ENCODE measurements at regions not wholly inside any gene's neighbourhood (a gene's known extent, or its start where the extent isn't known, plus 50 kb on each side); places are given as distances from the start of the nearest gene placed in this dataset.

DNA sequence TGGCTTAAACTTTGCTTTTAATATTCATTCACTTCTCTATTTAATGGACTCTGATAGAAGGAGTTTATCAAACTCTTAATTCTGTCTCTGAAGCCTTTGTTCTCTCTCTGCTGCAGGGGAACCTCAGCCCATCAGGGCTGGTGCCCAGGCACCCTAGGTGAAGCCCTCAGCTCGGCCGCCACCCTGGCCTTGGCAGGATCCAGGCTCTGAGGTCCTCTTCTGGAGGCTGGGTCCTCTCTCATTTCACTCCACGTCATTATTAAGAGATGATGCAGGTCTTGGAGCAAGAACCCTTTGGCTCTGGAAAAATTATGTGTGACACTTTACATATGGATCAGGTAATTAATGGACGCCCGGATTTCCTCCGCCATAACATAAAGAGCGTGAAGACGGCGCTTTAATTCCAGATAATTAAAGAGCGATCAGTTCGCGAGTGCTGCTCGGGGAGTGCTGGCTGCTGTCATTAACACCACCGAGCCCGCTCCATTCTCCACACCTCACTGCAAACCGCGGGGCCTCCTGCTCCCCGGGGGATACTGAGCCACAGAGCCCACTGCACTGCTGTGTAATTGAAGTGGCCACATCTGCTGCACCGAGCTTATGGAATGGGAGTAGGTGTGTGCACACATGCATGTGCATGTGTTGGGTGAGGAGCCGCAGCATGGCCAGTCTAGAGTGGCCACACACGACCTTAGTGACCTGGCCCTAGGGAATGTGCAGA is 259.4 kb upstream of the TNRC6C start:
- peaks cover 12% of the 10 kb centered on the region for H3K27me3 Mint-ChIP-seq
- H3K36me3 Mint-ChIP-seq, result peaks cover 12% of the 10 kb centered on the region
- CTCF ChIA-PET, result no interaction called here
- H3K4me1 Mint-ChIP-seq (ENCODE audit: low read depth), result peaks cover 6% of the 10 kb centered on the region
- peaks cover 28% of the 10 kb centered on the region for H3K9me3 Mint-ChIP-seq
- H3K27ac Mint-ChIP-seq, result no peak overlapping the region
- POLR2A ChIA-PET, result no interaction called here
- intact Hi-C loops (cut with micrococcal nuclease), result no loop called here
- DNase-seq, result no peak
- H3K4me3 Mint-ChIP-seq, result no peak overlapping the region

DNA sequence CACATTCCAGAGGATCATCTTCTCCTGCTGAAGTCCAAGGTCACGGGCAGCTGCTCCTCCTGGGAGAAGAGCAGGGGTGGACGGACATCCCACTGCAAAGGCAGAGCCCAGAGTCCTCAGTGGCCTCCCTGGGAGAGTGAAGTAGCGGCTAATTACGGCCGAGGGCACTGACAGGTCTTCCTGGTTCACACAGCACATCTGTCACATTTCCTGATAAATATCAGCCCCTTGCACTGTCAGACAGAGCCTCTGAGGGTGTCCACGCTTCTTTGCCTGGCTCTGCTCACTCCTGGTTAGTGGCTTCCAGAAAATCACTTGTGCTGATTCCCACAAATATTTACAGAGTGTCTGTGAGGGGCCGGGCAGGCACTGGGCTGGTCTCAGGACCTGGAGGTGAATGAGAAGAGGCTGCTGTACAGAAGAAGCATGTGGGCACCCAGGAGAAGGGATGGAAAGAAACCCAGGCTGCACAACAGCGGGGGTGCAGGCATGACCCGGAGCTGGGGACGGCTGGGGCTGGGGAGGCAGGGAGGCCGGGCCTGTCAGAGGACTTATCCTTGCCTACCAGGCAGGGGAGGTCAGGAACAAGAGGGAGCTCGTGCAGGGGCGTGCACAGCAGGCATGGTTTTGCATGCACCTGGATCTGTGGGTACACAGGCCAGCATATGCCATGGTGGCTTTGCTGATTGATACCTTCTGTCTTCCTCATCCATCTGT is 258.2 kb upstream of the TNRC6C start:
- CTCF ChIA-PET, result no interaction called here
- Mint-ChIP-seq H3K4me1 (ENCODE audit: low read depth) (peaks cover 3% of the 10 kb centered on the region), H3K36me3 (peaks cover 14% of the 10 kb centered on the region), H3K27ac (no peak overlapping the region), H3K9me3 (peaks cover 41% of the 10 kb centered on the region), H3K27me3 (peaks cover 10% of the 10 kb centered on the region), H3K4me3 (no peak overlapping the region)
- intact Hi-C loops (cut with micrococcal nuclease), result no loop called here
- POLR2A ChIA-PET, result no interaction called here
- DNase-seq, result no peak

DNA sequence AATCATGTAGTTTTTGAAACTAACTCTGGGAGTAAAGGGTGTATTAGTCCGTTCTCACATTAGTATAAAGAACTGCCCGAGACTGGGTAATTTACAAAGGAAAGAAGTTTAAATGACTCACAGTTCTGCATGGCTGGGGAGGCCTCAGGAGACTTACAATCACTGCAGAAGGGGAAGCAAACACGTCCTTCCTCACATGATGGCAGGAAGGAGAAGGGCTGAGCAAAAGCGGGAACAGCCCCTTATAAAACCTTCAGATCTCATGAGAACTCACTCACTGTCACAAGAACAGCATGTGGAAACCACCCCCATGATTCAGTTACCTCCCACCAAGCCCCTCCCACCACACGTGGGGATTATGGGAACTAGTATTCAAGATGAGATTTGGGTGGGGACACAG is 256.5 kb upstream of the TNRC6C start:
- H3K9me3 Mint-ChIP-seq, result peaks cover 42% of the 10 kb centered on the region
- peaks cover 3% of the 10 kb centered on the region for H3K27me3 Mint-ChIP-seq
- no peaks in the 10 kb centered on the region for H3K4me1 Mint-ChIP-seq (ENCODE audit: low read depth)
- H3K4me3 Mint-ChIP-seq, result no peak overlapping the region
- H3K27ac Mint-ChIP-seq, result no peak overlapping the region
- DNase-seq, result no peak
- intact Hi-C loops (cut with micrococcal nuclease), result no loop called here
- ChIA-PET POLR2A (no interaction called here), CTCF (no interaction called here)
- H3K36me3 Mint-ChIP-seq, result peaks cover 14% of the 10 kb centered on the region

DNA sequence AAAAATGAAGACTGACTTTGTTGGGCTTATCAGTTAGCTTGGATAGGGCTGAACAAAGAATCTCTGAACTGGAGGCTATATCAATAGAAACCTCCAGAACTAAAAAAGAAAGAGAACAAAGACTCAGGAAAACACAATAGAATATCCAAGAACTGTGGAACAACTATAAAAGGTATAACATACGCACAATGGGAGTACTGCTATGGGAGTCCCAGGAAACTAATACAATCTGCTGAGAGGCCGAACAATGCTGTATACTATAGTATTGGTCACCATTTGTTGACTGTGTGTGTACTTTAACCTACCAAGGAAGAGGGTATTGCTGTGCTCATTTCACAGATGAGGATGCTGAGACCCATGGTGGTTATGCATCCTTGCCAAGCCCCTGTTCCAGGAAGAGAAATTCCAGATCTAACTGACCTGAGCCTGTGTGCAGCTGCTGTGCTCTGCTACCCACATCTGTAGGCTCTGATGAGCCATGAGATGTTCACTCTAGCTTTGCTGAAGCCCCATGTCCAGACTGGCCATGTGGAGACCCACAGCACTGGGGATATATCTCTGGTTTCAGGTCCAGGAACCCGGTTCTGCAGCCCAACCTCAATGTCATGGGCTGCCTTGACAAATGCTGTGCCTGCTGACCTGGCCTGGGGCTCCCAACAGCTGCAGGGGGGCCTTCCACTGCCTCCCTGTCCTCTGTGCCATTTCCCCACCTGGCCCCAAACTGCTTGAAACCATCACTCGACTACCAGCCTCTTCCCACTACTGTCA is 254.3 kb upstream of the TNRC6C start:
- H3K36me3 Mint-ChIP-seq, result peaks cover 14% of the 10 kb centered on the region
- H3K4me3 Mint-ChIP-seq, result no peak overlapping the region
- H3K9me3 Mint-ChIP-seq, result peaks cover 42% of the 10 kb centered on the region
- peaks cover 3% of the 10 kb centered on the region for H3K27me3 Mint-ChIP-seq
- POLR2A ChIA-PET, result no interaction called here
- no peaks in the 10 kb centered on the region for H3K4me1 Mint-ChIP-seq (ENCODE audit: low read depth)
- intact Hi-C loops (cut with micrococcal nuclease), result no loop called here
- no peak for DNase-seq
- no peak overlapping the region for H3K27ac Mint-ChIP-seq
- CTCF ChIA-PET, result no interaction called here

DNA sequence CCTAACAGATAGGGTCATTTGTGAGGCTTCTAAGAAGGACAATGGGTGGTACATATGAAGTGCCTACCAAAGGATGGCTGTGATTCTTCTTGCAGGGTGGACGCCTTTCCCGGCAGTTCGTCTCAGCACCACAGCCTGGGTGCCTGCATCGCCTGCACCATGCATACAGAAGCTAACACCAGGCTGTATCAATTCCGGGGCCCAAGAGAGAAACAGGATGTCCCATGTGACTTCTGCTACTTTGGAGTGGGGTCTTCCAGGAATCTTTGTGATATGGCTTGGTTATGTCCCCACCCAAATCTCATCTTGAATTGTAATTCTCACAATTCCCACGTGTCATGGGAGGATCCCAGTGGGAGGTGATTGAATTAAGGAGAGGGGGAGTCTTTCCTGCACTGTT is 251.6 kb upstream of the TNRC6C start:
- Mint-ChIP-seq H3K4me1 (ENCODE audit: low read depth) (no peaks in the 10 kb centered on the region), H3K9me3 (peaks cover 31% of the 10 kb centered on the region), H3K27ac (no peak overlapping the region), H3K4me3 (no peak overlapping the region), H3K27me3 (peaks cover 1% of the 10 kb centered on the region), H3K36me3 (peaks cover 9% of the 10 kb centered on the region)
- CTCF ChIA-PET, result interaction anchor here (0.5 kb wide), 1 partner anchor 298 kb away, joined by 4 read pairs; no protein-coding TSS in a partner anchor
- DNase-seq, result no peak
- intact Hi-C loops (cut with micrococcal nuclease), result no loop called here
- POLR2A ChIA-PET, result no interaction called here

DNA sequence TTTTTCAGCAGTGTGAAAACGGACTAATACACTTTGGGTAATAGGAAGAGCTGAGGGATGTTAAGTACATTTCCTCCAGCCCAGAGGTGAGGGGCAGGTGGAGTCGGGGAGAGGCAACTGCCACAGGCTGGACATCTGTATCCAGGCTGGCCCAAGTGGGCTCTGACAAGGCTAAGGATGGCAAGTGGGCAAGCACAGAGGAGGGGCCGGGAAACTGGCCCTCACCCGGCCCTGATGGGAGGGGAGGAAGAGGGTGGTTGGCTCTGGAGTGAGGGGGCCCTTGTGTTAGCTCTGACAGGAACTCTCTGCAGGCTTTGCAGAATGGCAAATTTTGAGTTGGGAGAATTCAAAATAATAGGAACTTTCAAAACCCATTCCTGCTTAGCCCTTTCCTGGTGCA is 251.0 kb upstream of the TNRC6C start:
- intact Hi-C loops (cut with micrococcal nuclease), result no loop called here
- CTCF ChIA-PET, result interaction anchor here (0.5 kb wide), 1 partner anchor 297 kb away, joined by 4 read pairs; no protein-coding TSS in a partner anchor
- H3K4me1 Mint-ChIP-seq (ENCODE audit: low read depth), result no peaks in the 10 kb centered on the region
- H3K27ac Mint-ChIP-seq, result no peak overlapping the region
- POLR2A ChIA-PET, result no interaction called here
- H3K36me3 Mint-ChIP-seq, result peaks cover 2% of the 10 kb centered on the region
- H3K4me3 Mint-ChIP-seq, result no peak overlapping the region
- H3K9me3 Mint-ChIP-seq, result peaks cover 28% of the 10 kb centered on the region
- H3K27me3 Mint-ChIP-seq, result peaks cover 1% of the 10 kb centered on the region
- no peak for DNase-seq

DNA sequence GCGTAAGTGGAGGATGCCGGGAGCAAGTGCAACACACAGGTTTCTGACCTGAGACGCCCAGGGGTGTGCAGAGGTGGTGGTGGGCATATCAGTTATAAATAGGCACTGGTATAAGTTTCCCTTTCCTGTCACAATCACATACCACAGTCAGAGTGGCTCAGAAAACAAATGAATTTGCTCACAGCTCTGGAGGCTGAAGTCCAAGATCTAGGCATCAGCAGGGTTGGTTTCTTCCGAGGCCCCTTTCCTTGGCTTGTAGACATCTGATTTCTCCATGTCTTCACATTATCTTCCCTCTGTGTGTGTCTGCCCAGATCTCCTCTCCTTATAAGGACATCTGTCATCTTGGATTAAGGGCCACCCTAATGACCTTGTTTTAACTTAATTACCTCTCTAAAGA is 250.5 kb upstream of the TNRC6C start:
- Mint-ChIP-seq H3K27ac (no peak overlapping the region), H3K36me3 (peaks cover 2% of the 10 kb centered on the region), H3K27me3 (peaks cover 1% of the 10 kb centered on the region), H3K9me3 (peaks cover 26% of the 10 kb centered on the region), H3K4me3 (no peak overlapping the region), H3K4me1 (ENCODE audit: low read depth) (no peaks in the 10 kb centered on the region)
- DNase-seq, result no peak
- ChIA-PET CTCF (no interaction called here), POLR2A (no interaction called here)
- intact Hi-C loops (cut with micrococcal nuclease), result no loop called here

DNA sequence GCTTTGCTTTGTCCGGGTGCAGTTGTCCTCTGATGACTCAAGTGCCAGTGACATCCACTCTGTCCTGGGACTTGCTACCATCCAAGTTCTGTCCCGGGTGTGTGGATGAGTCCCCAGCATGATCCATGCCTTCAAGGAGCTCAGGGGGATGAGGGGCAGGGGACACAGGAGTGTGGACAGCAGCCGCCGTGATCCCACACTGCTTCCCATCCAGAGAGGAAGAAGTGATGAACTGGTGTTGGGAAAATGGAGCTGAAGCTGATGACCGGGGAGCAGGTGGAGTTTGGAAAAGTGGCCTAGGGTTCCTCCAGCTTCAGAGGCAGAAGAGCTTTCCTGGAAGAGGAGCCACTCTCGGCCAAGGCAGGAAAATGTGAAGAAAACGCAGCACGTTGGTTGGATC is 249.6 kb upstream of the TNRC6C start:
- Mint-ChIP-seq H3K4me3 (no peak overlapping the region), H3K9me3 (peaks cover 18% of the 10 kb centered on the region), H3K36me3 (peaks cover 2% of the 10 kb centered on the region), H3K27ac (no peak overlapping the region), H3K4me1 (ENCODE audit: low read depth) (no peaks in the 10 kb centered on the region), H3K27me3 (peaks cover 1% of the 10 kb centered on the region)
- DNase-seq, result no peak
- CTCF ChIA-PET, result no interaction called here
- POLR2A ChIA-PET, result no interaction called here
- intact Hi-C loops (cut with micrococcal nuclease), result no loop called here

DNA sequence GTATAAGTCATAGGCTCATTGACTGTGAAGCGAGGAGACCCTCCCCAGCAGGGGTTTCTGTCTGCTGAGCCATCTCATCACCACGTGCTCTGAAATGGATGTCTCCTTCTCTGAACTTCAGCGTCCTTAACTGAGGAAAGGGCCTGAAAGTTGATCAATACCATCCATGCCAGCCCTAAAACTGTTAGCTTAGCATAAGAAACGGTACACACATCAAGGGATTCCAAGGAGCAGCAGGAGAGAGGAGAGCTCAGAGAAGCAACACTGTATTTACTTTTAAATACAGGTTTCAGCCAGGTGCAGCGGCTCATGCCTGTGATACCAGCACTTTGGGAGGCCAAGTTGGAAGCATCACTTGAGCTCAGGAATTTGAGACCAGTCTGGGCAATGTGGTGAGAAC is 248.9 kb upstream of the TNRC6C start:
- no peaks in the 10 kb centered on the region for H3K4me1 Mint-ChIP-seq (ENCODE audit: low read depth)
- ChIA-PET CTCF (no interaction called here), POLR2A (no interaction called here)
- H3K27me3 Mint-ChIP-seq, result no peaks in the 10 kb centered on the region
- H3K27ac Mint-ChIP-seq, result no peak overlapping the region
- H3K36me3 Mint-ChIP-seq, result peaks cover 2% of the 10 kb centered on the region
- no peak for DNase-seq
- intact Hi-C loops (cut with micrococcal nuclease), result no loop called here
- peaks cover 17% of the 10 kb centered on the region for H3K9me3 Mint-ChIP-seq
- H3K4me3 Mint-ChIP-seq, result no peak overlapping the region

DNA sequence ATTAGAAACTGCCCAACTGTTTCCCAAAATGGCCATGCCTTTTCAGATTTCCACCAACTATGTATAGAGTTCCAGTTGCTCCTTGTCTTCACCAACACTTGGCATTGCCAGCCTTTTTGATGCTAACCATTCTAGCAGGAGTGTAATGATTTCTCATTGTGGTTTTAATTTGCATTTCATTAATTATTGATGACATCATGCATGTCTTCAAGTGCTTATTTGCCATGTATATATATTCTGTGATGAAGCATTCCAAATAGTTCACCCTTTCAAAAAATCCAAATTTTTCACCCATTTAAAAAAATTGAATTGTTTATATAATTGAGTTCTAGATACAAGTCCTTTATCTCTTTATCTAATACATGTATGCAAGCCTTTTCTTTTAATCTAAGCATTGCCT is 245.9 kb upstream of the TNRC6C start:
- DNase-seq, result no peak
- Mint-ChIP-seq H3K4me3 (no peak overlapping the region), H3K36me3 (no peaks in the 10 kb centered on the region), H3K9me3 (peaks cover 20% of the 10 kb centered on the region), H3K4me1 (ENCODE audit: low read depth) (no peaks in the 10 kb centered on the region), H3K27me3 (peaks cover 2% of the 10 kb centered on the region), H3K27ac (no peak overlapping the region)
- CTCF ChIA-PET, result no interaction called here
- intact Hi-C loops (cut with micrococcal nuclease), result no loop called here
- POLR2A ChIA-PET, result no interaction called here

DNA sequence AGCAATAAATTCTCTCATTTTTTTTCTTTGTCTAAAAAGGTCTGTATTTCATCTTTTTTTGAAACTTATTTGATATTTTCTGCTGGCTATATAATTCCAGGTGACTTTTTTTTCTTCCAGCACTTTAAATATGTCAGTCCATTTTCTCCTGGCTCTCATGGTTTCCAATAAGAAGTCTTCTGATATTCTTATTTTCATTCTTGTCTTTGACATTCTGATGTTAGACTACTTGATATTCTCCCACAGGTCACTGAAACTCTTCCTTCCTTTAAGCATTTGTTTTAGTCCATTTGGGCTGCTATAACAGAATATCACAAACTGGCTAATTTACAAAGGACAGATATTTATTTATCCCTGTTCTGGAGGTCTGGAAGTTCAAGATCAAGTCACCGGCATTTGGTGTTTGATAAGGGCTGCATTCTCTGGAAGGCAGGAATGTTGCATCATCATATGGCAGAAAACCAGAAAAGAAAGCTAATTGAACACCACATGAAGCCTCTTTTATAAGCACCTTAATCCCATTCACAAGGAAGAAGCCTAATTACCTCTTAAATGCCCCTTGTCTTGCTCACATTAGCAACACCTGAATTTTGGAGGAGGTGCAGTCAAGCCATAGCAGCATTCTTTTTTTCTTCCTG is 242.1 kb upstream of the TNRC6C start:
- Mint-ChIP-seq H3K27me3 (peaks cover 9% of the 10 kb centered on the region), H3K27ac (no peak overlapping the region), H3K9me3 (peaks cover 26% of the 10 kb centered on the region), H3K4me1 (ENCODE audit: low read depth) (peaks cover 4% of the 10 kb centered on the region), H3K4me3 (no peak overlapping the region), H3K36me3 (no peaks in the 10 kb centered on the region)
- ChIA-PET CTCF (no interaction called here), POLR2A (no interaction called here)
- intact Hi-C loops (cut with micrococcal nuclease), result no loop called here
- DNase-seq, result no peak

DNA sequence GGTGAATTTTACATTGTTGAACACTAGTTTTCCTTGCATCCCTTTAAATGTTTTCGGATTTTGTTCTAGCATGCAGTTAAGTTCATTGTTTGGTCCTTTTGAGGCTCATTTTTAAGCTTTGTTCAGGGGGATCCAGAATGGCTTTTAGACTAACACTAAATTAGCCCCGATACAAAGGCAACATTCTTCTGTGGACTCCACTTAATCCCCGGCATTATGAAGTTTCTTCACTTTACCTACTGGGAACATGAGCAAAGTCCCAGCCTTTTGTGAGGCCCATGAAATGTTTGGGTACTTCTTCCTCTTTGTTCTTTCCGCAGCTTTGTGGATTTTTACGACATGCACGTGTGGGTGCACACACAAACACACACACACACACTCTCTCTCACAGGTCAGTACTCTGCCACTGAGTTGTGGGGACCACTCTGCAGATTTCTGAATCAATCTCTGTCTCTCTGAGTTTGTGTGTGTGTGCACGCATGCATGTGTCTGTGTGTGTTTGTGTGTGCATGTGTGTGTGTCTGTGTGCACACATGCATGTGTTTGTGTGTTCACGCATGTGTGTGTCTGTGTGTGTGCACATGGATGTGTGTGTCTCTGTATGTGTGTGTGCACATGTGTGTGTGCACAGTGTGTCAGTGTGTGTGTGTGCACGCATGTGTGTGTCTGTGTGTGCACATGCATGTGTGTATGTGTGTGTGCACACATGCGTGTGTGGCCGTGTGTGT is 240.4 kb upstream of the TNRC6C start:
- POLR2A ChIA-PET, result no interaction called here
- H3K27ac Mint-ChIP-seq, result no peak overlapping the region
- peaks cover 9% of the 10 kb centered on the region for H3K27me3 Mint-ChIP-seq
- no peaks in the 10 kb centered on the region for H3K36me3 Mint-ChIP-seq
- peaks cover 23% of the 10 kb centered on the region for H3K9me3 Mint-ChIP-seq
- DNase-seq, result no peak
- peaks cover 4% of the 10 kb centered on the region for H3K4me1 Mint-ChIP-seq (ENCODE audit: low read depth)
- no peak overlapping the region for H3K4me3 Mint-ChIP-seq
- CTCF ChIA-PET, result no interaction called here
- intact Hi-C loops (cut with micrococcal nuclease), result no loop called here
